ENCODE measurements at regions not wholly inside any gene's neighbourhood (a gene's known extent, or its start where the extent isn't known, plus 50 kb on each side); places are given as distances from the start of the nearest gene placed in this dataset.

GRCh38 chr5:118451697-118452247 is 536.6 kb downstream of the DTWD2 start:
- no peak overlapping the region for H4K5ac ChIP-seq (ENCODE audit: insufficient read length, low read depth, low read length)
- no peaks in the 10 kb centered on the region for H3K27me3 Mint-ChIP-seq (ENCODE audit: low read depth)
- H2BK120ac ChIP-seq (ENCODE audit: low read depth, low read length, poor library complexity, severe bottlenecking), result no peak overlapping the region
- peaks cover 28 to 35% of the 10 kb centered on the region in 2 experiments for H3K4me1 Mint-ChIP-seq
- H3K23ac ChIP-seq (ENCODE audit: insufficient read length, low read depth, low read length), result no peak overlapping the region
- H3K23me2 ChIP-seq (ENCODE audit: insufficient read length, low read depth, low read length, poor library complexity, severe bottlenecking), result no peaks in the 10 kb centered on the region
- H2AK5ac ChIP-seq (ENCODE audit: insufficient read length, low read length), result no peak overlapping the region
- H3K36me3 Mint-ChIP-seq (ENCODE audit: insufficient read depth in 1 of 3, low read depth in 3 of 3), result peaks cover 0 to 12% (median 2%) of the 10 kb centered on the region in 3 experiments; a peak in 3 of 7 replicates
- TF ChIP-seq CTCF (conservative IDR thresholded peaks at IDR 0.05), result no peak
- H2BK5ac ChIP-seq (ENCODE audit: insufficient read length, low read length), result no peak overlapping the region
- H3K4me1 ChIP-seq (ENCODE audit: insufficient read depth, low read length), result peaks cover 2% of the 10 kb centered on the region; the same call in 1 of the 2 replicates
- H3K9ac ChIP-seq (ENCODE audit: extremely low read depth, insufficient read length, low read length), result no peak overlapping the region
- no peak overlapping the region for H3K4me2 ChIP-seq (ENCODE audit: insufficient read depth, insufficient read length, low read length)
- H3K79me2 ChIP-seq (ENCODE audit: insufficient read depth, low read length), result no peaks in the 10 kb centered on the region
- H3K18ac ChIP-seq (ENCODE audit: insufficient read length, low read depth, low read length), result no peak overlapping the region
- no peak overlapping the region for H3K14ac ChIP-seq (ENCODE audit: insufficient read depth, low read length)
- no peak overlapping the region for H4K8ac ChIP-seq (replicated peaks; ENCODE audit: insufficient read length, low read depth, low read length)
- no peak overlapping the region for H4K91ac ChIP-seq (ENCODE audit: insufficient read length, low read depth, low read length)
- no peak for DNase-seq
- peak overlapping the region in 1 of 3 experiments; percentile 61; a peak in 2 of 7 replicates for H3K27ac Mint-ChIP-seq
- no peaks in the 10 kb centered on the region for H3K79me1 ChIP-seq (ENCODE audit: insufficient read depth, low read depth, low read length, poor library complexity, severe bottlenecking)
- peaks cover 3 to 10% of the 10 kb centered on the region in 2 experiments; a peak in 3 of 5 replicates for H3K9me3 Mint-ChIP-seq
- no peak overlapping the region for H2BK15ac ChIP-seq (ENCODE audit: low read depth, low read length)
- no peak overlapping the region for H3T11ph ChIP-seq (ENCODE audit: low read length)
- H3K9me3 ChIP-seq (ENCODE audit: control insufficient read depth, low read depth, low read length), result no peaks in the 10 kb centered on the region
- no peak overlapping the region for H3K56ac ChIP-seq (ENCODE audit: insufficient read length, low read depth, low read length)
- no peak overlapping the region for H2BK12ac ChIP-seq (ENCODE audit: insufficient read length, low read depth, low read length)
- H2AFZ ChIP-seq (ENCODE audit: low read length), result no peak overlapping the region
- no peak overlapping the region for H3K4me3 Mint-ChIP-seq
- H3K4ac ChIP-seq (ENCODE audit: low read depth, low read length), result no peak overlapping the region
- H2BK20ac ChIP-seq (ENCODE audit: low read depth, low read length, poor library complexity, severe bottlenecking), result no peak overlapping the region
- WGBS (ENCODE audit: extremely low coverage, insufficient read length, low lambda C conversion rate), result no CpG with 5 or more reads among the region's 3 CpGs
- H4K20me1 ChIP-seq (ENCODE audit: control insufficient read depth, insufficient read depth, insufficient read length), result no peaks in the 10 kb centered on the region
- no peaks in the 10 kb centered on the region for H3K27me3 ChIP-seq (ENCODE audit: insufficient read depth, low read length)
- no peak overlapping the region for H3K27ac ChIP-seq (ENCODE audit: insufficient read length, low read depth, low read length)
